H1 (cell line): ENCODE measurements at regions not wholly inside any gene's neighbourhood (a gene's known extent, or its start where the extent isn't known, plus 50 kb on each side); places are given as distances from the start of the nearest gene placed in this dataset.

Experiments used
- CTCF ChIP-seq, 3 experiments: IDR thresholded peaks; 1 replicate in 2 of 3; 2 replicates in 1 of 3; pipeline versions ENCODE4 v1.5.1 to v1.6.1; 2011; ENCODE audit warnings: low read length in 3 of 3, mild to moderate bottlenecking in 3 of 3, inconsistent platforms in 2 of 3, low read depth in 1 of 3, moderate library complexity in 1 of 3; ENCODE audit not compliant: insufficient read depth in 1 of 3; ENCODE audit errors: control extremely low read depth in 1 of 3
- EP300 ChIP-seq, 2 experiments: IDR thresholded peaks; 1 replicate in 1 of 2; 2 replicates in 1 of 2; pipeline ENCODE4 v1.6.1; 2011 to 2012; ENCODE audit warnings: low read depth in 2 of 2, low read length in 2 of 2, mild to moderate bottlenecking in 2 of 2, borderline replicate concordance in 1 of 2, inconsistent platforms in 1 of 2, moderate library complexity in 1 of 2

GRCh38 chr2:81647715-81648230 lies 1343.2 kb upstream of the LRRTM1 start:
- TF ChIP-seq EP300 (IDR thresholded peaks at IDR 0.05; ENCODE audit: borderline replicate concordance in 1 of 2, low read depth in 2 of 2, low read length in 2 of 2) (no peak), CTCF (IDR thresholded peaks at IDR 0.05; ENCODE audit: control extremely low read depth in 1 of 3, insufficient read depth in 1 of 3, low read depth in 1 of 3, low read length in 3 of 3) (no peak)
